GM21528 (cell line): ENCODE measurements at regions not wholly inside any gene's neighbourhood (a gene's known extent, or its start where the extent isn't known, plus 50 kb on each side); places are given as distances from the start of the nearest gene placed in this dataset.
A peak's percentile ranks its signal among the peaks of the same experiment; 100 is the strongest.
"Not testable (repeated sequence)": the region's sequence is repeated elsewhere in the genome, so short reads cannot be mapped to it uniquely, and the experiment has no call there.

ENCODE experiments used
- ATAC-seq: cut with Tn5 transposase; IDR thresholded peaks from one replicate; pipeline ENCODE4 v1.9.1; 2021; ENCODE audit warnings: mild to moderate bottlenecking, moderate library complexity; ENCODE audit not compliant: unreplicated experiment, low FRiP score

DNA sequence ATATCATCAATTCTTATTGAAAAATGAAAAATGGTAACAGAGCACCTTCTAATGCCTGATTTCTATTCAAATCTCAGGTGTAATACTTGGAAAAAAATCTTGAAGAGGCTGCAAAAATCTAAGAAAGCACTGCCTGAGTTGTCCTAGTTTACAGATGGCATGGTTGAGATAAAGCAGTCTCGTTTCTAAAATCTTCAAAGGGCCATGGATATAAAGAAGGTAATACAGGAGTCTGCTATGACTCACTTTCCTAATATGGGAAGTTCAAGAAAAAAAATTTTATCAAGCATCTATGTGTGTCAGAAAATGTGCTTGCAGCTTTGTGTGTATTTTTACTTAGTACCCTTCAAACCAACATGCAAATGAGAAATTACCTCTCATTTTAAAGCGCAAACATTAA lies 163.3 kb downstream of the DMAC1 start:
- no peak for ATAC-seq

- not testable (repeated sequence) for ATAC-seq
Measured at GRCh38 chr9:7626571-7627029, 173.0 kb downstream of the DMAC1 start.

GRCh38 chr9:7622481-7622880 lies 177.1 kb downstream of the DMAC1 start:
- no peak for ATAC-seq

DNA sequence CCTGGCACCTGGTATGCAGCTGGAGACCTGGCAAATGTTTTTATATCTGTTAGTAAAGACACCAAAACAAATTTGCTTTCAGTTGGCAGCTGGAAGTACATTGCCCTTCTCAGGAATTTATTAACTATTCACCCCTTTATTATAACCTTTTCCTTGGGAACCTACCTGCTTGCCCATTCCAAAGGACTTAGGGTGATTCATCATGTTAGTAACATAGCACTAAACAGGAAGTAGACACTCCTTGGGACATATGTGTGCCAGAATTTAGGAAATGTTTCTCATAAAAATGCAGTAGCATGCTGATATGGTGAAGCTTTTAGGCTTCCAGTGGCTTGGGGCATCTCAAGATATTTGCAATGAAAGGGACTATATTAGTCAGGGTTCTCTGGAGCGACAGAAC lies 184.2 kb downstream of the DMAC1 start:
- ATAC-seq, result no peak

- ATAC-seq, result no peak
Measured at GRCh38 chr9:7613931-7614330, 185.6 kb downstream of the DMAC1 start.

GRCh38 chr9:7608261-7608660 lies 191.3 kb downstream of the DMAC1 start:
- no peak for ATAC-seq

GRCh38 chr9:7607421-7607820 lies 192.2 kb downstream of the DMAC1 start:
- no peak for ATAC-seq

GRCh38 chr9:7606591-7606990 lies 193.0 kb downstream of the DMAC1 start:
- no peak for ATAC-seq

DNA sequence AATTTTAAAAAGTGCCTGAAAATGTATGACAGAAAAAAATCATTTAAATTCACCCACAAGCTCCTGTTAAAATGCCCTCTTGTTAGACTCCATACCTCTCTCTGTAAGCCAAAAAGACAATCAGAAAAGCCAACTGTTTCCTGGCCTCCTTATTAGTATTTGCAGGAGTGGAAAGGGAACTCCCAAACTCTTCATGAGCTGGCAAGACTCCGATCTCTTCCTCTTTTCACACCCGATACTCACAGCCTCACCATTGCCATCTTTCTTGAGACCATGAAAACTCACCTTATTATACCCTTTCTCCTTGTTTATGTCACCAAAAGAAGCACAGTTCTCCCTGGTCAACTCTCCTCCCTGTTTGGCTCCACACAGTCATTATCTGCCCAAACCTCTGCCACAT lies 197.8 kb downstream of the DMAC1 start:
- no peak for ATAC-seq

GRCh38 chr9:7597716-7598115 lies 201.9 kb downstream of the DMAC1 start:
- no peak for ATAC-seq

- no peak for ATAC-seq
Measured at GRCh38 chr9:7592321-7593316, 207.0 kb downstream of the DMAC1 start.

GRCh38 chr9:7591501-7591900 lies 208.1 kb downstream of the DMAC1 start:
- no peak for ATAC-seq

- no peak for ATAC-seq
Measured at GRCh38 chr9:7580568-7580967, 219.0 kb downstream of the DMAC1 start.

DNA sequence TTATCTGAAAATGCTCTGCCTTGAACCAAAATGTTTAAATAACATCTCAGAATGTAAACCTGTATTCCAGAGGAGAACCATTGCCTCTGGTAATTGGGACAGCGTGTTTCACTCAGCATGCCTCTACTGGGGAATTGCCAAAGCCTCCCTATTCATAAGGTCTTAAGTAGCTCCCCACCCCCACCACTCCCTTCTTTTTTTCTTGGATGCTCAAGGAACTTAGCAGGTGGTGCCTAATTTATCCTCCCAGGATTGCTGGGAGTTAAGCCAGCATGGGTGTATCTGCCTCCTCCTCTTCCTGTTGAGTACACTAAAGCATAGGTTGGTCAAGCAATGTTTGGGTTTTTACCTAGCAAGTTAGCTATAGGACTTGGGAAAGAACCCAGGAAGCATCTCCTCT lies 220.2 kb downstream of the DMAC1 start:
- ATAC-seq, result no peak

DNA sequence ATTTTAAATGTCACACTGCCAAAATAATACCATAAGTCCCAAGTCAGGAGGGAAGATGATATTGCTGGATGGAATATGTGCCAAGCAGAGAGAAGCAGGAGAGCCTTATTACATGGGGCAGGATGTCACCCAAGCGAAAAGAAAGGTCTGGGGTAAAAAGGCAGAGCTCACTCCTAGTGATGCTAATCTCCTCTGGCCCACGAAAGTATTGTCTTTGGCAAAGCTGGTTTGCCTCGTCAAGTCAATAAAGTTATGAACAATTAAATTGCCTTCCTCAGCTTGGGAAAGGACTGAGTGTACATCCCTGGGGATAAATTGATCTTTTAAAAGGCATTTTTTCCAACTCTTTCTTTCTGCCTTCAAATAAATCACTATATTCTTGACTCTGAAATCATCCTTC lies 220.6 kb downstream of the DMAC1 start:
- no peak for ATAC-seq

DNA sequence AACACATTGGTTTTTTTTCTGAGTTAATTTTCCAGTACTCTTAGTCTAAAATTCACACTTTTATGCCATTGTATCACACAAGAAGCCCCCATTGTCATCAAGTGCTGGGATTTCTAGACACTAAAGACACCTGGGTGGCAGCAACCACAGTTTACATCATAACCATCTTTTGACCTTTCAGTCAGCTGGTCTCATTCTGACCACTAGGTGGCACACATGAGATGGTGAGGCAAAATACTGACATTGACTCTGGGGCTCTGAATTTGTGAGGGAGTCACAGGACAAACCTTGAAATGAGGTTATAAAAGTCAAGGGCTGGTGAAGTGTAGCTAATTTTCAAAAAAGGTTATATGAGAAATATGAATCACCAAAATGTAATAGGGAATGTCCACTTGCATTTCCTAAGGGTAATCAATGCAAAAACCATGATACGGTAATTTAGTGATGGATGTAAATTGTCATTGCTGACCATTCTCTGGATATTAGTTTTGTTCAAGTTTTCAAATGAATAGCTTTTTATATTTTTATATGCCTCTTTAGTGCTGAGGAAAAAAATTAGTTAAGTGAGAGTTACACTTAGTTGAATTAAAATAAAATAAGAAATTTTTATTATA lies 229.4 kb downstream of the DMAC1 start:
- ATAC-seq, result peak; percentile 94

GRCh38 chr9:7567687-7568086 lies 231.9 kb downstream of the DMAC1 start:
- ATAC-seq, result no peak

- no peak for ATAC-seq
Measured at GRCh38 chr9:7561527-7562080, 238.0 kb downstream of the DMAC1 start.

- no peak for ATAC-seq
Measured at GRCh38 chr9:7560669-7561305, 238.8 kb downstream of the DMAC1 start.

DNA sequence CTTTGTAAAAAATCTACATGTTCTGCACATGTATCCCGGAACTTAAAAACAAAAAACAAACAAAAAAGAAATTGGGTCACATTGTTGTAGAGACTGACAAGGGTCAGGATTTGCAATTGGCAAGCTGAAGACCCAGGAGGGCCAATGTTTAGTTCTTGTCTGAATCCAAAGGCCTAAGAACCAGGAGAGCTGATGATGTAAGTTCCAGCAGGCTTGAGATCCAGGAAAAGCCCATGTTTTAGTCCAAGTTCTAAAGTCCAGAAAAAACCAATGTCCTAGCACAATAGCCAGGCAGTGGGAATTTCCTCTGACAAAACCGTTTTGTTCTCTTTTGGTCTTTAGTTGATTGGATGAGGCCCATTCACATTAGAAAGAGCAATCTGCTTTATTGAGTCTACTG lies 244.9 kb downstream of the DMAC1 start:
- ATAC-seq, result no peak

GRCh38 chr9:7552706-7553105 lies 246.9 kb downstream of the DMAC1 start:
- not testable (repeated sequence) for ATAC-seq
